HEK293T (cell line): ENCODE measurements at regions not wholly inside any gene's neighbourhood (a gene's known extent, or its start where the extent isn't known, plus 50 kb on each side); places are given as distances from the start of the nearest gene placed in this dataset.

Experiments
- ARNT ChIP-seq: fragments of 450-650 bp; IDR thresholded peaks from 2 replicates; pipeline ENCODE4 v1.6.1; 2017; ENCODE audit warnings: mild to moderate bottlenecking
- BHLHE40 ChIP-seq: fragments of 450-650 bp; IDR thresholded peaks from 2 replicates; pipeline ENCODE4 v1.6.1; 2016; ENCODE audit warnings: mild to moderate bottlenecking, moderate library complexity, borderline replicate concordance
- CTBP1 ChIP-seq: fragments of 450-650 bp; IDR thresholded peaks from 2 replicates; pipeline ENCODE4 v1.6.1; 2016; ENCODE audit warnings: borderline replicate concordance
- ELF4 ChIP-seq: fragments of 450-650 bp; IDR thresholded peaks from 2 replicates; pipeline ENCODE4 v1.6.1; 2017; ENCODE audit warnings: antibody characterized with exemption
- FOXA1 ChIP-seq: fragments of 450-650 bp; IDR thresholded peaks from 2 replicates; pipeline ENCODE4 v1.6.1; 2016; ENCODE audit warnings: mild to moderate bottlenecking
- FOXK2 ChIP-seq: fragments of 450-650 bp; IDR thresholded peaks from 2 replicates; pipeline ENCODE4 v1.6.1; 2016; ENCODE audit warnings: mild to moderate bottlenecking
- FOXM1 ChIP-seq: fragments of 450-650 bp; IDR thresholded peaks from 2 replicates; pipeline ENCODE4 v1.6.1; 2017; ENCODE audit warnings: mild to moderate bottlenecking, borderline replicate concordance
- L3MBTL2 ChIP-seq: fragments of 450-650 bp; conservative IDR thresholded peaks from 2 replicates; pipeline ENCODE4 v1.6.1; 2016; ENCODE audit warnings: mild to moderate bottlenecking
- LEF1 ChIP-seq: fragments of 450-650 bp; IDR thresholded peaks from 2 replicates; pipeline ENCODE4 v1.6.1; 2017; ENCODE audit warnings: mild to moderate bottlenecking, borderline replicate concordance
- PKNOX1 ChIP-seq: fragments of 450-650 bp; IDR thresholded peaks from 2 replicates; pipeline ENCODE4 v1.6.1; 2016
- SP1 ChIP-seq: fragments of 450-650 bp; IDR thresholded peaks from 2 replicates; pipeline ENCODE4 v1.6.1; 2017
- SUZ12 ChIP-seq: fragments of 450-650 bp; IDR thresholded peaks from 2 replicates; pipeline ENCODE4 v1.6.1; 2016; ENCODE audit warnings: mild to moderate bottlenecking
- TARDBP ChIP-seq: fragments of 450-650 bp; IDR thresholded peaks from 2 replicates; pipeline ENCODE4 v1.6.1; 2016
- ZNF384 ChIP-seq: fragments of 450-650 bp; IDR thresholded peaks from 2 replicates; pipeline ENCODE4 v1.6.1; 2016

GRCh38 chr5:82446809-82447208 is 168.7 kb upstream of the RPS23 start:
- no peak for TF ChIP-seq FOXK2
- no peak for TF ChIP-seq LEF1
- TF ChIP-seq L3MBTL2 = no peak
- no peak for TF ChIP-seq FOXM1
- TF ChIP-seq BHLHE40 = no peak
- no peak for TF ChIP-seq ZNF384
- no peak for TF ChIP-seq CTBP1
- no peak for TF ChIP-seq FOXA1
- TF ChIP-seq TARDBP = no peak
- no peak for TF ChIP-seq SP1
- no peak for TF ChIP-seq ELF4
- no peak for TF ChIP-seq ARNT
- no peak for TF ChIP-seq PKNOX1
- TF ChIP-seq SUZ12 = no peak
